SJCRH30 (cell line): ENCODE measurements at regions not wholly inside any gene's neighbourhood (a gene's known extent, or its start where the extent isn't known, plus 50 kb on each side); places are given as distances from the start of the nearest gene placed in this dataset.
"Not testable (repeated sequence)": the region's sequence is repeated elsewhere in the genome, so short reads cannot be mapped to it uniquely, and the experiment has no call there.

Experiments
- DNase-seq, 2 experiments: peaks; one replicate each; pipeline ENCODE4 v3.0.0-alpha.2; 2015 to 2020
- H3K27ac ChIP-seq: fragments of 250-450 bp; sonication (Bioruptor Pico); 2 replicates; pipeline ENCODE4 v1.5.1; 2020; ENCODE audit warnings: mild to moderate bottlenecking, moderate library complexity
- H3K27me3 ChIP-seq: fragments of 250-450 bp; sonication (Bioruptor Pico); 2 replicates; pipeline ENCODE4 v1.5.1; 2020; ENCODE audit warnings: mild to moderate bottlenecking, moderate library complexity
- H3K36me3 ChIP-seq: fragments of 250-450 bp; sonication (Bioruptor Pico); 2 replicates; pipeline ENCODE4 v1.5.1; 2020; ENCODE audit warnings: mild to moderate bottlenecking, moderate library complexity
- H3K4me1 ChIP-seq: fragments of 250-450 bp; sonication (Bioruptor Pico); 2 replicates; pipeline ENCODE4 v1.5.1; 2020; ENCODE audit warnings: mild to moderate bottlenecking, moderate library complexity
- H3K4me3 ChIP-seq: fragments of 250-450 bp; sonication (Bioruptor Pico); 2 replicates; pipeline ENCODE4 v1.5.1; 2020; ENCODE audit warnings: mild to moderate bottlenecking, moderate library complexity
- H3K9me3 ChIP-seq: fragments of 250-450 bp; sonication (Bioruptor Pico); replicated peaks from 2 replicates; pipeline ENCODE4 v1.5.1; 2020; ENCODE audit warnings: mild to moderate bottlenecking, moderate library complexity

DNA sequence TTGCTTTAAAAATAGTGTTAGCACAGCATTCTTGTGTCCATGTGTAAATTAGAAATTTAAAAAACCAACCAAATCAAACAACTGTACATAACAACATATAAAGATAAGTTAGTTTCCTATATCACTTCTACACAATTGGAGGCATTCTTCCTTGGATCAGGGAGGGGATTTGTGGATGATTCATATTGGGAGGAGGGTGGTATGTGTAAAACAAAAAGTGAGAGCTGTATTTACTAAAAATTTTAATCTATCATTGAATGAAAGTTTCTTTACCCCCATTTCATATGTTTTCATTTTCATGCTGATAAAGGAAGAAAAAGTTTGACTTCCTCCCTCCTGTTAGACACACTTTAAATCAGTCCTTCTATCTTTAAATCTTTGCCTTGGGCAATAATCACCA lies 325.0 kb downstream of the SATB1 start:
- Histone ChIP-seq H3K4me3 (no peak overlapping the region), H3K9me3 (peaks cover 9% of the 10 kb centered on the region; the same call in 1 of the 2 replicates), H3K27ac (no peak overlapping the region; the same call in 1 of the 2 replicates), H3K36me3 (no peaks in the 10 kb centered on the region), H3K27me3 (no peaks in the 10 kb centered on the region), H3K4me1 (peaks cover 21% of the 10 kb centered on the region)
- DNase-seq, result no peak

GRCh38 chr3:18099611-18100010 lies 325.5 kb downstream of the SATB1 start:
- peaks cover 21% of the 10 kb centered on the region for H3K4me1 ChIP-seq
- H3K4me3 ChIP-seq, result no peak overlapping the region
- H3K36me3 ChIP-seq, result no peaks in the 10 kb centered on the region
- no peak for DNase-seq
- no peaks in the 10 kb centered on the region for H3K27me3 ChIP-seq
- H3K9me3 ChIP-seq, result peaks cover 9% of the 10 kb centered on the region; the same call in 1 of the 2 replicates
- H3K27ac ChIP-seq, result peak overlapping the region; percentile 47

GRCh38 chr3:18098960-18099587 lies 326.1 kb downstream of the SATB1 start:
- H3K27ac ChIP-seq, result peak overlapping the region; percentile 47
- H3K4me3 ChIP-seq, result no peak overlapping the region
- no peaks in the 10 kb centered on the region for H3K36me3 ChIP-seq
- peaks cover 21% of the 10 kb centered on the region for H3K4me1 ChIP-seq
- no peaks in the 10 kb centered on the region for H3K27me3 ChIP-seq
- H3K9me3 ChIP-seq, result peaks cover 9% of the 10 kb centered on the region; the same call in 1 of the 2 replicates
- DNase-seq, result peak; percentile 70 to 74

- Histone ChIP-seq H3K9me3 (peaks cover 9% of the 10 kb centered on the region; the same call in 1 of the 2 replicates), H3K36me3 (no peaks in the 10 kb centered on the region), H3K4me3 (no peak overlapping the region), H3K27me3 (no peaks in the 10 kb centered on the region), H3K27ac (no peak overlapping the region), H3K4me1 (peaks cover 21% of the 10 kb centered on the region)
- no peak for DNase-seq
Measured at GRCh38 chr3:18097989-18098388, 327.1 kb downstream of the SATB1 start.

GRCh38 chr3:18097473-18097872 lies 327.7 kb downstream of the SATB1 start:
- Histone ChIP-seq H3K4me3 (no peak overlapping the region), H3K4me1 (peaks cover 21% of the 10 kb centered on the region), H3K36me3 (no peaks in the 10 kb centered on the region), H3K27ac (no peak overlapping the region), H3K9me3 (peaks cover 9% of the 10 kb centered on the region; the same call in 1 of the 2 replicates), H3K27me3 (no peaks in the 10 kb centered on the region)
- DNase-seq, result no peak

DNA sequence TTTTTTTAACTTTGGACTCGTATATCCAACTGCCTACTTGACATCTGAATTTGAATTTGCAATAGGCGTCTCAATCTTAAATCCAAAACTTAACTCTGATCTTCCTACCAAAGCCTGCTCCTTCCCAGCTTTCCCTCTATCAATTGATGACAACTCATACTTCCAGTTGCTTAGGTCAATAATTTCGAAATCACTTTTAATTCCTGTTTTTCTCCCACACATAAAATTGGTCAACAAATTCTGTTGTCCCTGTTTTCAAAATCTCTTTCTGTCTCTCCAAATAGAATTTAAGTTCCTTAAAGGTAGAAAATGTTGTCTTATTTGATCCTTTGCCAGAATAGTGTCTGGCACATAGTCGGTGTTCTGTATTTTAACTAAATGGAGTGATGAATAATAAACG lies 332.4 kb downstream of the SATB1 start:
- peaks cover 5% of the 10 kb centered on the region; the same call in 1 of the 2 replicates for H3K9me3 ChIP-seq
- no peak for DNase-seq
- H3K27me3 ChIP-seq, result no peaks in the 10 kb centered on the region
- no peaks in the 10 kb centered on the region for H3K36me3 ChIP-seq
- no peaks in the 10 kb centered on the region for H3K4me1 ChIP-seq
- H3K27ac ChIP-seq, result no peak overlapping the region
- H3K4me3 ChIP-seq, result no peak overlapping the region

- Histone ChIP-seq H3K4me1 (no peaks in the 10 kb centered on the region), H3K27ac (no peak overlapping the region), H3K36me3 (no peaks in the 10 kb centered on the region), H3K27me3 (no peaks in the 10 kb centered on the region), H3K4me3 (no peak overlapping the region), H3K9me3 (no peaks in the 10 kb centered on the region)
- no peak for DNase-seq
Measured at GRCh38 chr3:18090377-18090776, 334.8 kb downstream of the SATB1 start.

- H3K9me3 ChIP-seq, result no peaks in the 10 kb centered on the region
- no peaks in the 10 kb centered on the region for H3K36me3 ChIP-seq
- H3K4me3 ChIP-seq, result no peak overlapping the region
- no peak overlapping the region for H3K27ac ChIP-seq
- no peaks in the 10 kb centered on the region for H3K4me1 ChIP-seq
- H3K27me3 ChIP-seq, result no peaks in the 10 kb centered on the region
- DNase-seq, result no peak
Measured at GRCh38 chr3:18087988-18088387, 337.2 kb downstream of the SATB1 start.

GRCh38 chr3:18086760-18087159 lies 338.4 kb downstream of the SATB1 start:
- no peak for DNase-seq
- Histone ChIP-seq H3K27me3 (no peaks in the 10 kb centered on the region), H3K4me3 (no peak overlapping the region), H3K9me3 (no peaks in the 10 kb centered on the region), H3K36me3 (no peaks in the 10 kb centered on the region), H3K4me1 (no peaks in the 10 kb centered on the region), H3K27ac (no peak overlapping the region)

DNA sequence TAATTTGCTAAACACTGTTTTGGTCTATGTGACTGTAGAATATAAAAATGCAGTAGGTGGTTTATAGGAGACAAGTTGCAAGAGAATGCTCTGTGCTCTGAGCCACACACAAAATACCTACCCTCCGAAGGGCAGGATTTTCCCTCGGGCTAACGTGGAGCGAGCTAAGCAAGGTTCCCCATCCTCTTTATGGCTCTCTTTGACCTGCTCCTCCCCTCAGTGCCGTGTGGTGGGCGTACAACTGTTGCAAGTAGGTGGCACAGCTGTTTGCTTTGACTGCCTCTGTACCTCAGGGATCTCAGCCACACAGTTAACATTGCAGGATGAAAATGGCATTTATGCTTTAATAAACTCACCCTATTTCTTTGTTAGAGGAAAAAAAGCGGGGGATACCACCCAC lies 339.1 kb downstream of the SATB1 start:
- no peaks in the 10 kb centered on the region for H3K4me1 ChIP-seq
- no peak overlapping the region for H3K4me3 ChIP-seq
- H3K27ac ChIP-seq, result no peak overlapping the region
- no peaks in the 10 kb centered on the region for H3K9me3 ChIP-seq
- peak in 1 of 2 experiments; percentile 3 for DNase-seq
- H3K27me3 ChIP-seq, result no peaks in the 10 kb centered on the region
- H3K36me3 ChIP-seq, result no peaks in the 10 kb centered on the region

DNA sequence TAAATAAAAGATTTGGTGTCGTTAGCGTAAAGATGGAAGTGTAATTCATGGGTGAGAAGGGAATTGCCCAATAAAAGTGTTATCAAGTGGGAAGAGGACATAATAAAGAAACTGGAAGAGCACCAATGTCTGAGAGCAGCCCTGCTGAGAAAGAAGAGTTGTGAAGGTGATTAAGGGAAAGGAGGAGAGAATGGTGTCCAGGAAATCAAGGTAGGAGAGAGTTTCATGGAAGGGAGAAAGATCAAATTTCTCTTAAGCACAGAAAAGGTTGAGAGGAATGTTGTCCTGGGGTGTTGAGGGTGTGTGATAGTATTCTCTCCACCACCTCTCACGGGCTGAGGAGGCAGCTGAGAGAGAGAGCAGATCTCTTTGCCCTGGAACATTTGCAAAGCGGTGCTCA lies 339.7 kb downstream of the SATB1 start:
- no peak for DNase-seq
- H3K36me3 ChIP-seq, result no peaks in the 10 kb centered on the region
- H3K4me1 ChIP-seq, result no peaks in the 10 kb centered on the region
- no peaks in the 10 kb centered on the region for H3K27me3 ChIP-seq
- no peaks in the 10 kb centered on the region for H3K9me3 ChIP-seq
- H3K4me3 ChIP-seq, result no peak overlapping the region
- H3K27ac ChIP-seq, result no peak overlapping the region

DNA sequence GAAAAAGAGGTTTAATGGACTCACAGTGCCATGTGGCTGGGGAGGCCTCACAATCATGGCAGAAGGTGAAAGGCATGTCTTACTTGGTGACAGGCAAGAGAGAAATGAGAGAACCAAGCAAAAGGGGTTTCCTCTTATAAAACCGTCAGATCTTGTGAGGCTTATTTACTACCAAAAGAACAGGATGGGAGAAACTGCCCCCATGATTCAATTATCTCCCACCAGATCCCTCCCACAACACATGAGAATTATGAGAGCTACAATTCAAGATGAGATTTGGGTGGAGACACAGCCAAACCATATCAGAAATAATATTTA lies 340.8 kb upstream of the TBC1D5 start:
- H3K27ac ChIP-seq, H3K4me3 ChIP-seq, DNase-seq, H3K9me3 ChIP-seq, H3K27me3 ChIP-seq, H3K4me1 ChIP-seq, H3K36me3 ChIP-seq: not testable (repeated sequence)

DNA sequence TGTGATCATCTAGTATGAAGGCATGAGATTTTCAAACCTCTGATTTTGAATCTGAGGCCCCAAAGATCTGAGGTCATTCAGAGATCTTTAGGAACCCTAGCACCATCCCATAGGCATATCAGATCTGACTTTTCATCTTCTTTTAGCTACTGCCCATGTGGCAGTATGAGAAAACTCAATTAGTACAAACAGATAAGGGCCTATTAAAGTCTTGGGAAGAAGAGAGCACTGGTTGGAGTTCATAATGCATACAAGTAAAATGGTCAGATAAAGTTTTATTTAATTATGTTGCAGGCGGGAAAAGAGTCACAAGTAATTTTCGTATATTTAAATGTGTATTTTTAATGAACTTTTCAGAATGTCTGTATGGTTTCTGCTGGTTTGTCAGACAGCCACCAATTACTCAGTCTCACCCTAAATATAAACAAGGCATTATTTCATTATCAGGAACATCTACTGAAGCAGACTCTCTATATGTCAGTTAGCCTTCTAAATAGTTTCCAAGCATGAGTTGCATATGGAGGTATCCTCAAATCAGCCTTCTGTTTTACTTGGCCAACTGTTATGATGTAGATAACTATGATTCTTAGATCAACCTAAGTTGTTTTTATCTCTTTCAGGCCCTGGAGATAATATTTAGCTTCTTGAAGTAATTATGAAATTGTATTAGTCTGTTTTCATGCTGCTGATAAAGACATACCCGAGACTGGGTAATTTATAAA lies 340.3 kb upstream of the TBC1D5 start:
- H3K27ac ChIP-seq, result no peak overlapping the region
- no peaks in the 10 kb centered on the region for H3K36me3 ChIP-seq
- H3K27me3 ChIP-seq, result no peaks in the 10 kb centered on the region
- DNase-seq, result no peak
- no peak overlapping the region for H3K4me3 ChIP-seq
- H3K4me1 ChIP-seq, result no peaks in the 10 kb centered on the region
- no peaks in the 10 kb centered on the region for H3K9me3 ChIP-seq

GRCh38 chr3:18080198-18080689 lies 337.8 kb upstream of the TBC1D5 start:
- no peak for DNase-seq
- no peak overlapping the region for H3K4me3 ChIP-seq
- H3K4me1 ChIP-seq, result no peaks in the 10 kb centered on the region
- no peaks in the 10 kb centered on the region for H3K36me3 ChIP-seq
- no peaks in the 10 kb centered on the region for H3K27me3 ChIP-seq
- H3K27ac ChIP-seq, result no peak overlapping the region
- no peaks in the 10 kb centered on the region for H3K9me3 ChIP-seq

DNA sequence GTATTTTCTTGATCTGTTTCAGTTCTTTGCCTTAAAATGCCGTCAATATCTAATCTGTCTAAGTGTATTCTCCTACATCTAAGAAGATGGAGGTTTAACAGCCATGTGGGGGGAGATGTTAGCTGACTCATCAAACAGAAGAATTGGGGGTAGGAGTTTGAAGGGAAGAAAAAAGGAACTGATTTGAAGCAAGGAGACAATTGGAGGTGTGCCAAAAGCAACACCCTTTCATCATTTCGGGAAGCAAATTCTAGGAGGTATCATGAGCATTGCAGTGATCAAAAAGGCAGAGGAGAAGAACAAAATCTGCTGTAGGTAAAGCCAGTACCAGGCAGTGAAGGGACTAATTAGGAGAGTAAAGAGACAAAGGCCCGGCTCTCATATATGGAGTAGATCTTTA lies 337.3 kb upstream of the TBC1D5 start:
- DNase-seq, result no peak

GRCh38 chr3:18079062-18079461 lies 336.6 kb upstream of the TBC1D5 start:
- Histone ChIP-seq H3K9me3 (no peaks in the 10 kb centered on the region), H3K4me1 (no peaks in the 10 kb centered on the region), H3K27me3 (no peaks in the 10 kb centered on the region), H3K27ac (no peak overlapping the region), H3K36me3 (no peaks in the 10 kb centered on the region), H3K4me3 (no peak overlapping the region)
- no peak for DNase-seq

More for the DNA sequence above, 337.3 kb upstream of the TBC1D5 start:
- Histone ChIP-seq H3K9me3 (no peaks in the 10 kb centered on the region), H3K4me1 (no peaks in the 10 kb centered on the region), H3K4me3 (no peak overlapping the region), H3K27ac (no peak overlapping the region), H3K36me3 (no peaks in the 10 kb centered on the region), H3K27me3 (no peaks in the 10 kb centered on the region)
